Transverse colon (tissue), 4 donors: ENCODE measurements at regions not wholly inside any gene's neighbourhood (a gene's known extent, or its start where the extent isn't known, plus 50 kb on each side); places are given as distances from the start of the nearest gene placed in this dataset.
"Not testable (repeated sequence)": the region's sequence is repeated elsewhere in the genome, so short reads cannot be mapped to it uniquely, and the experiment has no call there.

ENCODE experiments used
- EP300 ChIP-seq: sonication (generic); formaldehyde crosslinking; IDR thresholded peaks from one replicate; pipeline ENCODE4 v1.6.1; 2017; ENCODE audit warnings: antibody characterized with exemption, low read depth
- POLR2A ChIP-seq: fragments of 450-650 bp; IDR thresholded peaks from one replicate; pipeline ENCODE4 v1.6.1; 2016; ENCODE audit warnings: antibody characterized with exemption, mild to moderate bottlenecking, moderate library complexity
- POLR2AphosphoS5 ChIP-seq, 3 donors: sonication (generic); formaldehyde crosslinking; IDR thresholded peaks; one replicate each; pipeline ENCODE4 v1.6.1; 2016; ENCODE audit warnings: antibody characterized with exemption in 3 of 3
- TF ChIP-seq, protein P1 (sequence below), 5 experiments: fragments of 200-600 bp in 3 of 5; fragments of 450-650 bp in 2 of 5; sonication (generic) in 3 of 5; IDR thresholded peaks; 1 replicate in 2 of 5; 2 replicates in 3 of 5; pipeline ENCODE4 v1.5.1; 2016 to 2017; ENCODE audit warnings: antibody characterized with exemption in 5 of 5, inconsistent platforms in 3 of 5, mild to moderate bottlenecking in 2 of 5, moderate library complexity in 1 of 5

DNA sequence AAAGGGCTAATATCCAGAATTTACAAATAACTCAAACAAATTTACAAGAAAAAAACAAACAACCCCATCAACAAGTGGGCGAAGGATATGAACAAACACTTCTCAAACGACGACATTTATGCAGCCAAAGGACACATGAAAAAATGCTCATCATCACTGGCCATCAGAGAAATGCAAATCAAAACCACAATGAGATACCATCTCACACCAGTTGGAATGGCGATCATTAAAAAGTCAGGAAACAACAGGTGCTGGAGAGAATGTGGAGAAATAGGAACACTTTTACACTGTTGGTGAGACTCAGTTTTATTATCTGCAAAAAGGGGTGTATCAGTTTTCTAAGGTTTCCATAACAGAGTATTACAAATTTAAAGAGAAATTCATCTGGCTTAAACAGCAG, 153.5 kb upstream of the ITGA1 start:
- TF ChIP-seq, protein P1, sequence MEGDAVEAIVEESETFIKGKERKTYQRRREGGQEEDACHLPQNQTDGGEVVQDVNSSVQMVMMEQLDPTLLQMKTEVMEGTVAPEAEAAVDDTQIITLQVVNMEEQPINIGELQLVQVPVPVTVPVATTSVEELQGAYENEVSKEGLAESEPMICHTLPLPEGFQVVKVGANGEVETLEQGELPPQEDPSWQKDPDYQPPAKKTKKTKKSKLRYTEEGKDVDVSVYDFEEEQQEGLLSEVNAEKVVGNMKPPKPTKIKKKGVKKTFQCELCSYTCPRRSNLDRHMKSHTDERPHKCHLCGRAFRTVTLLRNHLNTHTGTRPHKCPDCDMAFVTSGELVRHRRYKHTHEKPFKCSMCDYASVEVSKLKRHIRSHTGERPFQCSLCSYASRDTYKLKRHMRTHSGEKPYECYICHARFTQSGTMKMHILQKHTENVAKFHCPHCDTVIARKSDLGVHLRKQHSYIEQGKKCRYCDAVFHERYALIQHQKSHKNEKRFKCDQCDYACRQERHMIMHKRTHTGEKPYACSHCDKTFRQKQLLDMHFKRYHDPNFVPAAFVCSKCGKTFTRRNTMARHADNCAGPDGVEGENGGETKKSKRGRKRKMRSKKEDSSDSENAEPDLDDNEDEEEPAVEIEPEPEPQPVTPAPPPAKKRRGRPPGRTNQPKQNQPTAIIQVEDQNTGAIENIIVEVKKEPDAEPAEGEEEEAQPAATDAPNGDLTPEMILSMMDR (IDR thresholded peaks at IDR 0.05) = not testable (repeated sequence)
- not testable (repeated sequence) for TF ChIP-seq POLR2AphosphoS5 (IDR thresholded peaks at IDR 0.05); POLR2A; EP300
